PC-9 (cell line): ENCODE measurements at regions not wholly inside any gene's neighbourhood (a gene's known extent, or its start where the extent isn't known, plus 50 kb on each side); places are given as distances from the start of the nearest gene placed in this dataset.

Experiments used
- BruUV-seq: library from RNA; stranded (reverse); fragments of 400-500 nt; replicated peaks from 2 replicates; lab custom pipeline; 2021; lab: Mats Ljungman, UMichigan
- CTCF ChIA-PET: fragments of 300-600 bp; sonication (Branson Sonifier 250); formaldehyde crosslinking; loops from one replicate; lab custom pipeline; 2022; ENCODE audit warnings: antibody characterized with exemption; lab: Charles Lee
- POLR2A ChIA-PET: fragments of 300-600 bp; sonication (Branson Sonifier 250); formaldehyde crosslinking; loops from one replicate; lab custom pipeline; 2022; ENCODE audit warnings: antibody characterized with exemption; ENCODE audit not compliant: unreplicated experiment; lab: Charles Lee
- DNase-seq, 2 experiments: peaks; one replicate each; pipeline versions ENCODE4 v3.0.0 to v3.0.0-alpha.2; 2015 to 2022; ENCODE audit warnings: mixed read lengths in 1 of 2
- H2AFZ ChIP-seq: fragments of 200-600 bp; sonication (generic); 2 replicates; pipeline ENCODE4 v1.8.1; 2017; ENCODE audit warnings: antibody characterized with exemption
- H3F3A ChIP-seq: fragments of 200-600 bp; sonication (generic); 2 replicates; pipeline ENCODE4 v1.8.1; 2017; ENCODE audit warnings: antibody characterized with exemption, mild to moderate bottlenecking, low read depth; ENCODE audit not compliant: insufficient read depth
- H3K27ac ChIP-seq: fragments of 200-600 bp; sonication (generic); 2 replicates; pipeline ENCODE4 v1.6.1; 2016; ENCODE audit warnings: mixed run types
- H3K27me3 ChIP-seq: fragments of 200-600 bp; sonication (generic); 2 replicates; pipeline ENCODE4 v1.6.1; 2016; ENCODE audit warnings: low read depth, mixed run types; ENCODE audit not compliant: insufficient read depth
- H3K36me3 ChIP-seq: fragments of 200-600 bp; sonication (generic); 2 replicates; pipeline ENCODE4 v1.6.1; 2016; ENCODE audit warnings: low read depth, mixed run types
- H3K4me1 ChIP-seq: fragments of 200-600 bp; sonication (generic); replicated peaks from 2 replicates; pipeline ENCODE4 v1.6.1; 2016; ENCODE audit warnings: mixed run types; ENCODE audit not compliant: insufficient read depth
- H3K4me2 ChIP-seq: fragments of 200-600 bp; sonication (generic); 2 replicates; pipeline ENCODE4 v1.6.1; 2017; ENCODE audit warnings: mixed run types
- H3K4me3 ChIP-seq: fragments of 200-600 bp; sonication (generic); 2 replicates; pipeline ENCODE4 v1.6.1; 2016; ENCODE audit warnings: mixed run types
- H3K79me2 ChIP-seq: fragments of 200-600 bp; sonication (generic); 2 replicates; pipeline ENCODE4 v1.6.1; 2017; ENCODE audit warnings: low read depth, mixed run types
- H3K9me2 ChIP-seq: fragments of 200-600 bp; sonication (generic); 2 replicates; pipeline ENCODE4 v1.8.1; 2017; ENCODE audit warnings: mild to moderate bottlenecking; ENCODE audit not compliant: insufficient read depth
- H3K9me3 ChIP-seq: fragments of 200-600 bp; sonication (generic); 2 replicates; pipeline ENCODE4 v1.8.1; 2016; ENCODE audit warnings: low read depth; ENCODE audit not compliant: insufficient read depth
- H4K20me1 ChIP-seq: fragments of 200-600 bp; sonication (generic); 2 replicates; pipeline ENCODE4 v1.8.1; 2017; ENCODE audit not compliant: insufficient read depth
- EZH2 ChIP-seq: fragments of 200-600 bp; sonication (generic); IDR thresholded peaks from 2 replicates; pipeline ENCODE4 v1.8.0; 2017; ENCODE audit warnings: antibody characterized with exemption, low read depth
- intact Hi-C: fragments of 100-400 bp; cut with micrococcal nuclease; formaldehyde crosslinking; loops from one replicate; pipeline ENCODE4 v1.10.0; 2022; ENCODE audit not compliant: unreplicated experiment
- TF ChIP-seq, protein P1 (sequence below): fragments of 200-600 bp; sonication (generic); conservative IDR thresholded peaks from 2 replicates; pipeline ENCODE4 v1.6.1; 2017; ENCODE audit warnings: mixed run types, antibody characterized with exemption, mild to moderate bottlenecking, moderate library complexity

DNA sequence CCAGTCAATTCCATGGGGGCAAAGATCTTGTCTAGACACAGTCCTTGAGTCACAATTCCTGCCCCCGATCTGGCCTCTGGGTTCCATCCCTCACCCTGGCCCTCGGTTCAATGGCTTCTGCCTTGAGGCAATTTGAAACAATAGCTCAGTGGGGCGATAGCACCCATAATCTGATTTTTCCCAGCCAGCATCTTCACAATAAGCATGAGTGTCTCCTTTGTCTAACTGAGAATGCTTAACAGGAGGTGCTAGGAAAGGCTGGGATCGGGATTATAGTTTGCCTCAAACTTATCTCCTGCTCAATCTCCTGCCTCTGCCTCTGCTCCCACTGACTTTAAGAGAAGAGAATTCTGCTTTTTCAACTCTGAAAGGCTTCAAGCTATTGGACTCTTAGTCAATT lies 293.9 kb upstream of the PROX1 start:
- H2AFZ ChIP-seq: no peak overlapping the region
- no peaks in the 10 kb centered on the region for H3K9me3 ChIP-seq
- no peak overlapping the region for H3K4me3 ChIP-seq
- intact Hi-C loops: no loop called here
- no peak overlapping the region for H3K27ac ChIP-seq
- POLR2A ChIA-PET: no interaction called here
- DNase-seq: no peak
- BruUV-seq: no TSS peak
- no peaks in the 10 kb centered on the region for H3K9me2 ChIP-seq
- H4K20me1 ChIP-seq: no peaks in the 10 kb centered on the region
- no peak overlapping the region for H3K4me2 ChIP-seq
- no peaks in the 10 kb centered on the region for H3K36me3 ChIP-seq
- H3K27me3 ChIP-seq: no peaks in the 10 kb centered on the region
- TF ChIP-seq, protein P1, sequence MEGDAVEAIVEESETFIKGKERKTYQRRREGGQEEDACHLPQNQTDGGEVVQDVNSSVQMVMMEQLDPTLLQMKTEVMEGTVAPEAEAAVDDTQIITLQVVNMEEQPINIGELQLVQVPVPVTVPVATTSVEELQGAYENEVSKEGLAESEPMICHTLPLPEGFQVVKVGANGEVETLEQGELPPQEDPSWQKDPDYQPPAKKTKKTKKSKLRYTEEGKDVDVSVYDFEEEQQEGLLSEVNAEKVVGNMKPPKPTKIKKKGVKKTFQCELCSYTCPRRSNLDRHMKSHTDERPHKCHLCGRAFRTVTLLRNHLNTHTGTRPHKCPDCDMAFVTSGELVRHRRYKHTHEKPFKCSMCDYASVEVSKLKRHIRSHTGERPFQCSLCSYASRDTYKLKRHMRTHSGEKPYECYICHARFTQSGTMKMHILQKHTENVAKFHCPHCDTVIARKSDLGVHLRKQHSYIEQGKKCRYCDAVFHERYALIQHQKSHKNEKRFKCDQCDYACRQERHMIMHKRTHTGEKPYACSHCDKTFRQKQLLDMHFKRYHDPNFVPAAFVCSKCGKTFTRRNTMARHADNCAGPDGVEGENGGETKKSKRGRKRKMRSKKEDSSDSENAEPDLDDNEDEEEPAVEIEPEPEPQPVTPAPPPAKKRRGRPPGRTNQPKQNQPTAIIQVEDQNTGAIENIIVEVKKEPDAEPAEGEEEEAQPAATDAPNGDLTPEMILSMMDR: no peak
- no peak for TF ChIP-seq EZH2
- H3F3A ChIP-seq: no peaks in the 10 kb centered on the region
- H3K4me1 ChIP-seq: no peaks in the 10 kb centered on the region
- no peaks in the 10 kb centered on the region for H3K79me2 ChIP-seq
- CTCF ChIA-PET: no interaction called here

GRCh38 chr1:213697192-213697802 lies 290.5 kb upstream of the PROX1 start:
- ChIA-PET POLR2A (no interaction called here), CTCF (no interaction called here)
- no peaks in the 10 kb centered on the region for H3K36me3 ChIP-seq
- H3K27me3 ChIP-seq: no peaks in the 10 kb centered on the region
- no TSS peak for BruUV-seq
- no peaks in the 10 kb centered on the region for H3F3A ChIP-seq
- no peak overlapping the region for H3K27ac ChIP-seq
- no peak overlapping the region for H2AFZ ChIP-seq
- no peak for DNase-seq
- no peak overlapping the region for H3K4me2 ChIP-seq
- no peaks in the 10 kb centered on the region for H4K20me1 ChIP-seq
- H3K4me3 ChIP-seq: no peak overlapping the region
- peaks cover 4% of the 10 kb centered on the region for H3K9me3 ChIP-seq
- TF ChIP-seq EZH2: no peak
- TF ChIP-seq, protein P1: no peak
- H3K4me1 ChIP-seq: no peaks in the 10 kb centered on the region
- no peaks in the 10 kb centered on the region for H3K79me2 ChIP-seq
- H3K9me2 ChIP-seq: 0 out of 2 replicates have a peak, but pooled peaks cover 4% of the 10 kb centered on the region
- intact Hi-C loops: no loop called here

GRCh38 chr1:213698092-213698702 lies 289.6 kb upstream of the PROX1 start:
- Histone ChIP-seq H3K36me3 (no peaks in the 10 kb centered on the region), H3K4me1 (no peaks in the 10 kb centered on the region), H3K4me2 (no peak overlapping the region), H4K20me1 (no peaks in the 10 kb centered on the region), H3K4me3 (no peak overlapping the region), H2AFZ (no peak overlapping the region), H3K9me2 (0 out of 2 replicates have a peak, but pooled peaks cover 4% of the 10 kb centered on the region), H3K27me3 (no peaks in the 10 kb centered on the region), H3K9me3 (peaks cover 10% of the 10 kb centered on the region), H3K27ac (no peak overlapping the region), H3K79me2 (no peaks in the 10 kb centered on the region), H3F3A (no peaks in the 10 kb centered on the region)
- intact Hi-C loops: no loop called here
- DNase-seq: no peak
- TF ChIP-seq, protein P1: no peak
- no peak for TF ChIP-seq EZH2
- CTCF ChIA-PET: no interaction called here
- POLR2A ChIA-PET: no interaction called here
- no TSS peak for BruUV-seq
